ENCODE measurements at regions not wholly inside any gene's neighbourhood (a gene's known extent, or its start where the extent isn't known, plus 50 kb on each side); places are given as distances from the start of the nearest gene placed in this dataset.
"Not testable (repeated sequence)": the region's sequence is repeated elsewhere in the genome, so short reads cannot be mapped to it uniquely, and the experiment has no call there.

DNA sequence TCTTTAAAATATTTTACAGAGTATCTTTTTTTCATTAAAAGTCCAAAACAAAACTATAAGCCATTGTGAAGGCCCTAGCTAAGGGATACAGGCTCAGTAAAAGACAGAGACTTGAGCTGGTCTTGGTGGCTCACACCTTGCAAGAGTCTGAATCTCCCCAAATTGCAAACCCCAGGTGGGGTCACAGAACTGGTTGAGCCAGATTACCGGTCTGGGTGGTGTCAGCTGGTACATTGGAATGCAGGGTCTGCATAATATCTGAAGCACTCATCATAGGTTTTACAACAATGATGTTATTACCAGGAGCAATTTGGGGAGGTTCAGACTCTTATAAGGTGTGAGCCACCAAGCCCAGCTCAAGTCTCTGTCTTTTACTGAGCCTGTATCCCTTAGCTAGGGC, 201.2 kb upstream of the ARPP21 start:
- FAIRE-seq, result no peak
- no peak for DNase-seq (ENCODE audit: low spot score)

DNA sequence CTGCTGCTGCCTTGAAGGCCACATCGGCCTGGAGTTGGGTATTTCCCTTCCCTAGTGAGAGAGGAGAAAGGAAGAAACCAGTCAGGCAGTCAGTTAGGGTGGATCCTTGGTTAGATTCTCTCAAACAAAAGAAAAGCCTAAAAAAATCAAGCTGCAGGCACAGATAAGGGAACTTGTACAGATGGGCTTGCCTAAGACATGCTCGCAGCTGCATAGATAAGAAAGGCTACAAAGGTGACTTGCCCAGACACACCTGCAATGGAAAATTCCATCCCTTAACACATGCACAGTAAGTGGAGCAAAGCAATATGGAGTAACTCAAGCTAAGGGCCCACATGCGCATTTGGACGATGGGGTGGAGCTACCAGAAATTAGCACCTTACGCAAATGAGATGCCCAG, 199.7 kb upstream of the ARPP21 start:
- DNase-seq (ENCODE audit: low spot score), result no peak
- FAIRE-seq, result no peak

DNA sequence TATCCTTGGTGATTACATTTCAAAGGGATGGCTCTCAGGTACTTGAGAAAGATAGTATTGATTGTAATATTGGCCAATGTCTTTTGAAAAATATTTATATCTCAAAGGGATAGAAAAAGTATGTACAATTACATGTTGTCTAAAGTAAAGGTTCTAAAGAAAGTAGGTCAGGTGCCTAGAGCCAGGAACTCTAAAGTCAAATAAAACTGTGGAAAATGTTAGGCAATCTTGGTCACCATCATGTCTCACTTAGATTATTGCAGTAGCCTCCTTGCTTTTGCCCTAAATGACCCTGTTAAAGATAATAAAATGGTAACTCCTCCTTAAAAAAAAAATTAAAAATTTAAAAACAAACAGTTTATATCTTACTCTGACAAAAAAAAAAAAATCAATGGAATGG, 198.5 kb upstream of the ARPP21 start:
- FAIRE-seq (no peak), DNase-seq (ENCODE audit: low spot score) (no peak)

DNA sequence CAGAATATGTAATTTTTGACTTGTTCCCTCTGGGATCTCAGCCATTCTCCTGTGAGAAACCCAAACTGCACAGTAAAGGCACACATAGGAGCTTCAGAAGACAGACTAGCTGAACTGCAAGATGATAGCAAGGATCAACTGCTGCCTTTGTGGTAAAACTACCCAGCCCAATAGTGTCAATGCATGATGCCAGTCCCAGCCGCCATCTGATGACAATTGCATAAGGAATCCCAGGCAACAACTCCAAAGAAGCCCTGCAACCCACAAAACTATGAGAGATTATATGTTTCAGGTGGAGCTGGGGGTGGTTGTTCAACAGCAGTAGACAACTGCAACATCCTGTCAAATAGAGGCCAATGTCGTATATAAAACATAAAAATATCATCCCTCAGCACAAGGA, 192.4 kb upstream of the ARPP21 start:
- no peak for FAIRE-seq

DNA sequence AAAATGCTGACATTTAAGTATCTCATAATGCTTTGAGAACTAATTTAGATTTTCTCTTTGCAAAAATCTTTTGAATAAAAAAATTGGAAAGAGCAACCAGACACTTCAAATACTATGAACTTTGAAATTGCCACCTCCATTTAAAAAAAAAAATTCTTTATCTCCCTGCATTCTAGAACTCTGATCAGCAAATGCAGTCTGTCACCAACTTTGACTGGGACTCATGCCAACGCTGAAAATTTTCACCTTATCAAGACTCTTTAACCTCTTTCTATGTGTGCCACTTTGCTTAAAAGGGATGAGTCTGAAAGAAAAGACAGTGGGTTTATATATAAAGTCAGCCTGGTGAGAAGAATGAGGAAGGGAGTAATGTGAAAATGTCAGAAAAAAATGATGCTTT, 191.2 kb upstream of the ARPP21 start:
- no peak for FAIRE-seq
- no peak for DNase-seq (ENCODE audit: low spot score)

More for the DNA sequence above, 192.4 kb upstream of the ARPP21 start:
- no peak for DNase-seq (ENCODE audit: low spot score)

DNA sequence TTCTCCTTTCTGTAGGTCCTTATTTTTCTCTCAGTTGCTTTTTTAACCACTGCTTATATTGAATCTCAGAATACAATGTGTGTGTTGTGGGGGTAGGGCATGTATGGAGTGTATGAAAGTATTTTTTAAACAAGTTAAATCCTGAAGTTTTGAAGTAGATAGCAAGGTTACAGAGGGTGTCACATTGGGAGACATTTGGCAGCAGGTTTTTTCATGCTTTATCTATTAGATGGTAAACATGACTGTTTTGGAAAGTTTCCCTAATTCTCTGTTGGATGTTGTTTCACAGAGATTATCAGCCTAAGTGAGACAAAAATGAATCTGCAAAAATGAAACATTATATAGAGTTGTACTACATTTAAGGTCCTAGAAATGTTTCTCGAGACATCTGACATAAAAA, 190.6 kb upstream of the ARPP21 start:
- DNase-seq (ENCODE audit: low spot score) (no peak), FAIRE-seq (no peak)

DNA sequence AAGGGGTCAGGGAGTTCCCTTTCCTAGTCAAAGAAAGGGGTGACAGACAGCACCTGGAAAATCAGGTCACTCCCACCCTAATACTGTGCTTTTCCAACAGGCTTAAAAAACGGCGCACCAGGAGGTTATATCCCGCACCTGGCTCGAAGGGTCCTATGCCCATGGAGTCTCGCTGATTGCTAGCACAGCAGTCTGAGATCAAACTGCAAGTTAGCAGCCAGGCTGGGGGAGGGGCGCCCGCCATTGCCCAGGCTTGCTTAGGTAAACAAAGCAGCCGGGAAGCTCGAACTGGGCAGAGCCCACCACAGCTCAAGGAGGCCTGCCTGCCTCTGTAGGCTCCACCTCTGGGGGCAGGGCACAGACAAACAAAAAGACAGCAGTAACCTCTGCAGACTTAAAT, 184.5 kb upstream of the ARPP21 start:
- FAIRE-seq; DNase-seq (ENCODE audit: low spot score): not testable (repeated sequence)

DNA sequence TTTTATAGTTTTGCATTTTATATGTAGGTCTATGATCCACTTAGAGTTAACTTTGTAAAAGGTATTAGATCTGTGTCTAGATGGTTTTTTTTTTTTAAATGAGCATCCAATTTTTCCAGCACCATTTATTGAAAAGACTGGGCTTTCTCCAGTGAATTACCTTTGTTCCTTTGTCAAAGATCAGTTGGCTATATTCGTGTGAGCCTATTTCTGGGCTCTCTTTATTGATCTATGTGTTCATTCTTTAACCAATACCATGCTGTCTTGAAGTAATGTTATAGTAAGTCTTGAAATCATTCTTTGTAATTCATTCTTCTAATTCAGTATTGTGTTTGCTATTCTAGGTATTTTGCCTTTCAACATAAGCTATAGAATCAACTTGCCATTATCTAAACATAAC, 165.4 kb upstream of the ARPP21 start:
- DNase-seq (ENCODE audit: low spot score) (no peak), FAIRE-seq (no peak)

DNA sequence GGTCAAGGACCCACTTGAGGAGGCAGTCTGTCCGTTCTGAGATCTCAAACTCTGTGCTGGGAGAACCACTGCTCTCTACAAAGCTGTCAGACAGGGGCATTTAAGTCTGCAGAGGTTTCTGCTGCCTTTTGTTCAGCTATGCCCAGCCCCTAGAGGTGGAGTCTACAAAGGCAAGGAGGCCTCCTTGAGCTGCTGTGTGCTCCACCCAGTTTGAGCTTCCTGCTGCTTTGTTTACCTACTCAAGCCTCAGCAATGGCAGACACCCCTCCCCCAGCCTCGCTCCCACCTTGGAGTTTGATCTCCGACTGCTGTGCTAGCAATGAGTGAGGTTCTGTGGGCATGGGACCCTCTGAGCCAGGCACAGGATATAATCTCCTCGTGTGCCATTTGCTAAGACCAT, 156.8 kb upstream of the ARPP21 start:
- not testable (repeated sequence) for DNase-seq (ENCODE audit: low spot score); FAIRE-seq

DNA sequence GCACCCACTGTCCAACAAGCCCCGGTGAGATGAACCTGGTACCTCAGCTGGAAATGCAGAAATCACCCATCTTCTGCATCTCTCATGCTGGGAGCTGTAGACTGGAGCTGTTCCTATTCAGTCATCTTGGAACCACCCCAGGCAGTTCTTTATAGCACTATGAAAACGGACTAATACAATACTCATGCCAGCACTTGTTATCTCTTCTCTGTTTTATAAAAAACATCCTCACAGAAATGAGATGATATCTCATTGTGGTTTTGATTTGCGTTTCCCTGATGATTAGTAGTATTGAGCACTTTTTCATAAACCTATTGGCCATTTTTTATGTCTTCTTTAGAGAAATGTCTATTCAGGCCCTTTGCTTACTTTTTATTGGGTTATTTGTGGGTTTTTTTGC, 156.2 kb upstream of the ARPP21 start:
- no peak for FAIRE-seq

DNA sequence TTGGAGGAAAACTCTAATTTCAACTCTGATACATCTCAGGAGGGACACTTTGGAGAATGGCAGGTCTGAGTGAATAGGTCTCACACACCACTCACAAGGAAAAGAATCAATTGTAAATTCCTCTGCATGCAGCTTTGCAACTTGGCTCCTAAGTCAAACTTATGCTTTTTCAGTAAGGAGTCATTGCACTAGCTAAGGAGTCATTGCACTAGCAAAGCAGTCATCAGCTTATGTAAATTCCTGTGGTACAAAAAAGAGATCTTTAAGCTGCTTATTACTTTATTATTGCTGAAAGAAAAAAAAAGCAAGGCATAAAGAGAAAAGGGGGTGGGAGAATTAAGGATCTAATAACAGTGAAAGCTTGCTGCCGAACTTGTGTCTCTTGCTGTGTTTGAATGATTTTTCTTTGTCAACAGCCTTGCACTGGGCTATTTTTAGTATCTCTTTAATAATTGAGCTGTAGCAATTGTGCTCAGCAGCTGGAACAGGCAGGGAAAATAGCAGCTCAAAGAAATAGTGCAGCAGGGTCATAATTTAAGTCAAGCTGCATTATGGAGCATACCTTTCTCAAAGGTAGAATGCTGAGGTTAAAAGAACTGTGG, 154.3 kb upstream of the ARPP21 start:
- DNase-seq (ENCODE audit: low spot score), result no peak
- FAIRE-seq, result no peak

More for the DNA sequence above, 156.2 kb upstream of the ARPP21 start:
- DNase-seq (ENCODE audit: low spot score), result no peak

DNA sequence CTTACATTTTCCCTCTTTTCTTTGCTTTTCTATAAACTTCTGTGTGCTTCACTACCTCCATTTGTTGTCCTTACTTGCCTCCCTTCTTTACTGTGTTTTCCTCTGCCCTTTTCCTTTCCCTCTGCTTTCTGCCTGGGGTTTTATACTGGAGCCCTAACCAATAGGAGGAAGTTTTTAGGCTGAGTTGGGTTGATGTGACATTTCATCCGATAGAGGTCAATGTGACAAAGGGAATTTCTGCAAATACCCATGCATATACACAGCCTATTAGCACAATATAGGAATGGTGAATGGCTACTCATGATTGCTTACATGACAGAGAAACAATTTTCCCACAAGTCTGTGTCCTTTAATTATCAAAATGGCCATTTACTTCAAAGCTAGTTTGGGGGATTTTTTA, 153.0 kb upstream of the ARPP21 start:
- no peak for FAIRE-seq
- no peak for DNase-seq (ENCODE audit: low spot score)

DNA sequence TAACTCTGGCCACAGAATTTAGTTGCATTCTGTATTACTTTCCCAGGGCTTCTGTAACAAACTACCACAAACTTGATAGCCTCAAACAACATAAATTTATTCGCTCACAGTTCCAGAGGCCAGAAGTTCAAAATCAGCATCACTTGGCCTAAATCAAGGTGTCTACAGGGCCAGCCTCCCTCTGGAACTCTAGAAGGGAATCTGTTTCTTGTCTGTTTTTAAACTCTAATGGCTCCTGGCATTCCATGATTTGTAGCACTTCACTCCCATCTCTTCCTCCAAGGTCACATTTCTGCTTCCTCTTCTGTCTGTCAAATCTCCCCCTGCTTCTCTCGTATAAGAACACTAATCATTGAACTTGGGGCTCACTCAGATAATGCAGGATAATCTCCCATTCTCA, 151.9 kb upstream of the ARPP21 start:
- FAIRE-seq (no peak), DNase-seq (ENCODE audit: low spot score) (no peak)

DNA sequence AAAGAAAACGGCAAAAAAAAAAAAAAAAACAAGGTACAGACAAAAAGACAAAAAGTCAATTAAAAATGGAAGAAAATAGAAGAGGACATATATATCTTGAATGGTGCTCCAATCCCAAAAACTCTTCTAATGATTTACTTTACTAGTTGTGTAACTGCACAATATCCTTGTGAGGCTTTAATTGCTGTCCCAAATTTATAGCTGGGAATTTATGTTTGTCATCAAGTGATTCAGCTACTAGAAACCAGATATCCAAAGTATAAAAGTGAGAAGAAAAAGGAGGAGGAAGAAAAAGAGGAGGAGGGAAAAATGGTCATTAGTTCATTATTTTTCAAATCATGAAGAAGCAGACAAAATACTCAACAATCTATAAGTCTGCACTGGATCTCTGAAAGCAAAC, 150.8 kb upstream of the ARPP21 start:
- DNase-seq (ENCODE audit: low spot score) (no peak), FAIRE-seq (no peak)

DNA sequence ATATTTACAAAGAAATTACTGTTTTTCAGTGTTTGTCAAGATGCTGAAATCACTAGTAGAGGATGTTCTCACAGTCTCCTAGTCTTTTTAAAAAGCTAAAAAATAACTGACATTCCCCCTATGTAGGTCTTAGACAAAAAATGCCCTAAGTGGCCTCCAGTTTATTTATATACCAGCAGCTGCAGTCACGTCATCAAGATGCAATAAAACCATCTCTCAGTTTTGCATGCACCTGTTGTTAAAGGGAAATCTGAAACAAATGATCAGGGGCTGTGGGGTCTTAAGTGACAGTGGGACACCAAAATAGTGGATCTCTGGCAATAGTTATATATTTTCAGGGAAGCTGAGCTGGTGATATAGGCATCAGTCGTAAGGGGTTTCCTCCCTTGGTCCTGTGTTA, 146.5 kb upstream of the ARPP21 start:
- FAIRE-seq, result no peak
- DNase-seq (ENCODE audit: low spot score), result no peak

DNA sequence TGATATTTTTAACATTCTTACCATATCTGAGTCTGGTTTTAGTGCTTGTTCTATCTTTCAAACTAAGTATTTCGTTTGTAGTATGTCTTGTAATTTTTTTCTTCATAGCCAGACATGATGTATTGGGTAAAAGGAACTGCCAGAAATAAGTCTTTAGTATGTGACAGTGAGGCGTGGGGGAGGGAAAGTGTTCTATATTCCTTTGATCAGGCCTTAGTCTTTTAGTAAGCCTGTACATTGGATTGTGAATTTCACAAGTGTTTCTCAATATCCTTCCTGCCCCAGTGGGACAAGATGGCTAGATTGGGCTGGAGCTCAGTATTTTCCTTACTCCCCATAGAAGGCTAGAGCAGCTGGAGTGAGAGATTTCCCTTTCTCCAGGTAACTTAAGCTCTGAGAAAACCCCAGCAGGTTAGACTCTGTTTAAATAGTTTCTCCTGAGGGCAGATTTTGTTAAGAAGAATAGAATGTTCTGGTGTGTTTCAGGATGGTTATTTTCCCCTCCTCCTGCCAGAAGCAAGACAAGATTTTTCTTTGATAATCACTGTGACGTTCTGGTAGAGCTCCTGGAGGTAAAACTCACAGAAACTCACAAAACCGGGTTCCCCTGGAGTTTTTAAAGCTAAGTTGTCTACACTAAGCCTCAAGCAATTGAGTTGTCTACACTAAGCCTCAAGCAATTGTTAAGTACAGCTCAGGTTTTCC, 140.7 kb upstream of the ARPP21 start:
- DNase-seq (ENCODE audit: low spot score), result no peak
- FAIRE-seq, result no peak

DNA sequence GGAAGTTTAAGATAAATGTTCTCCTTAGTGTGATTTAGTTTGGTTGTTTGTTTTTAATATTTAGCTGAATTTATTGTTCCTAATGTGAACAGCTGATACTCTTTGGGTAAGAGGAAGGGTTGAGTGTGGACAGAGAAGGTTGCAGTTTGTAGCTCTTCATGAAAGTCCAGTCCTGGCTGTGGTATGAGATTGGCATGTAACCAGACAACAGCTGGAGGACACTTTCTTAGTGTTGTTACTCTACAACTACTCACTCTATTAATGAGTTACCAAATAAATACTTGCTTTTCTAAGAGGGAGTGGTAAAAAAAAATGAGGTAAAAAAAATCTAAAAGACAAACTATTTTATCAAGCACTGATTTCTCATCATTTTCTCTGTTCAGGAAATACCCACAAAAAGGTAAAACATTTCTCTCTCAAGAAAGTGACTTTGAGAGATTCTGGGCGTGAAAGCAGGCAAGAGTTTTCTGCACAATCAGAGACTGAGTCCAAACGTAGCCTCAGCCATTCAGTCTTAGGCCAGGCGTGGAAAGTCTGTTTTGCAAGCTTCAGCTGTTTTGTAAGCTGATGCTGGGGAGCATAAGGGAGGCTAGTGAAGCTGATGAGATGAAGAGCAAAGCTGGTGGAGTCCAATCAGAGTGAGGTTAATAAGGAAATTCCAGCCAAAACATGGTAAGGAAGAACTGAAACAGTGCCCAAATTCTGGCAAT, 138.5 kb upstream of the ARPP21 start:
- FAIRE-seq, result peak; percentile 25
- no peak for DNase-seq (ENCODE audit: low spot score)

DNA sequence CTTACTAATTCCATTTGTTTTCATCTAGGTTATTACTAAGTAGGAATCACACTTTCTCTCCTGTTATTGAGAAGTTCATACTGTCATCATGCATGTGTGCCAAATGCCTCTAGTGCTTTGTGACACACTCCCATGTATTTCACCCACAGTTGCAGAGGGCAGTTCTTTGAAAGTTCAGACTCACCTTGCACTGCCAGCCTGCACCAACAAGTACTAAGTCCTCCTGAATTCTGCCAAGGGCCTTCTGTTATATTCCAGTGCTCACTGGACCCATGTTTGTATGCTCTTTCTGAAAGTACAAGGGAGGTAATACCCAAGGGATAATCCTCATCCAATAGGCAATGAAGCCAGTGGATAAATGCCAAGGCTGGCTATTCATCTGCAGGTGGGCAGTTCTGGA, 136.6 kb upstream of the ARPP21 start:
- FAIRE-seq (no peak), DNase-seq (ENCODE audit: low spot score) (no peak)

DNA sequence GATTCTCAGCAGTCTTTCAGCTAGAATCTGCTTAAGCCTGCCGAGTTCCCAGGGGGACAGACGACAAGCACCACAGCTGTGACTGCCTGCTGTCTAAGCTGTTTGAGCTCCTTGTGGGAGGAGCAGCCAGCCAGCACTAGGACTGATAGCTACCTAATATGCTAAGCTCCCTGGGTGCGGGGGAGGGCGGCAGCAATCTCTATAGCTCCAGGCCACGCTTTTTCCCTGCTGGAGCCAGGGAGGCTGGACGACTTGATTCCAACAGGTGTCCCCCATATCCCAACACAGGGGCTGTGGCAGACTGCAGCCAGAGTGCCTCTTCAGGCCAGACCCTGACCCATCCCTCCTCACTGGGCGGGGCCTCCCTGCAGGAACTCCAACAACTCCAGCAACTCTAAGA, 134.1 kb upstream of the ARPP21 start:
- DNase-seq (ENCODE audit: low spot score) (no peak), FAIRE-seq (no peak)

DNA sequence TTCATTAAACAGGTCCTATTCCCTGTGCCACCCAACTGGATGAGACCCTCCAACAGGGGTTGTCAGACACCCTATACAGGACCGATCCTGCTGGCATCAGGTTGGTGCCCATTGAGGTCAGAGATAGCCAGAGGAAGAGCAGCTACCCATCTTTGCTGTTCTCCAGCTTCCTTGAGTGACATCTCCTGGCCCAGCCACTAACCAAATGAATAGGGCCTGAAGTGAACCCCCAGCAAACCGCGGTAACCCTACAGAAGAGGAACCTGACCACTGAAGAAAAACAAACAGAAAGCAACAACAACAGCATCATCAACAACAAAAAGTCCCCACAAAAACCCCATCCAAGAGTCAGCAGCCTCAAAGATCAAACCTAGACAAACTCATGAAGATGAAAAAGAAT, 133.6 kb upstream of the ARPP21 start:
- no peak for DNase-seq (ENCODE audit: low spot score)
- no peak for FAIRE-seq

DNA sequence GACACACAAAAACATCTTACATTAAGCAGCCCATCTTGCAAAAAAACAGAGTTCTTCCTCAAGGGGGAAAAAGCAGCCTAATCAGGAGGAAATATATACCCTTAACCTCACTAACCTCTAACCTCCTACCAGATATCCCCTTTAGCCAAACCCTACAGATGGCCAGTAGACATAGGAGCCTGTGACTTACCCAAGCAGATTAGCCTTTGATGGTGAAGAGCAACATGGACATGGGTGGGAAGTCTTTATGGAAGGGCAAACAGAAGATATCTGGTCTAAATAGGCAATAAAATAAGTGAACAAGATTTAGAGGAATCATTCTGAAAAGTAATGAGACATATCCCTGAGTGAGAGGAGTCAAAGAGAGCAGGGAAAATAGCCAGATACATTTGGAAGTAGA, 119.4 kb upstream of the ARPP21 start:
- FAIRE-seq, result no peak

DNA sequence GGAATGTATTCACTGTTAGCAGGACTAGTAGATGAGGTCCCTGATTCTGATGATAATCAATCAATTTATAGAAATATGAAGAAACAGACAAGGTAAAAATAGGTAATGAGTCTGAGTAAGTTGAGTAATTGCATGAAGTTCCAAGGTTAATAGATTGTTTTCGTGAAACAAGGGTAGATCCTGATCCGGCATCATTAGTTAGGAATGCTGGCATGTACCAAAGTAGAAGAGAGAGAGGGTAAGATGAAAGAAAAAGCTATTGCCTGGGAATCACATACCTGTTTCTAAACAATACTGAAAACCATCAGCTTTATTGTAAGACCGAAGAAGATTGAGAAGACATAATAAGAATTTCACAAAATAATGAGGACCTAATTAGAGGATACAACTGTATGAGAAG, 118.1 kb upstream of the ARPP21 start:
- FAIRE-seq (no peak), DNase-seq (ENCODE audit: low spot score) (no peak)

More for the DNA sequence above, 119.4 kb upstream of the ARPP21 start:
- no peak for DNase-seq (ENCODE audit: low spot score)

DNA sequence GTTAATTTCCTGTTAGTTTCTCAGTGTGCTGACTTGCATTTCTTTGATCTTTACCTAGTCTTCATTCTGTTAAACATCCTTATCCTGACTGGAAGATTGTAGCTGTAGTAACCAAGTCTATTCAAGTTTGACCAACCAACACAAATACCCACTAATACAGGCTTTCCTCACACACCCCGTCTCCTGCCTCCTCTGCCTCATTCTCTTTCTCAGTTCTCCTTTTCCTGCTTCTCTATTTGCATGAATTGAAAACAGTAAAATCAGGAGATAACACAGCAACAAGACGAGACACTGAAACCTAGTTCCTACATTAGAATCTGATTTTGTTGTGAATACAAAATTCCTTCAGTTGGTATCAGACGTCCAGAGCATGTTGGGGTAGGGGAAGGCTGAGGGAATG, 116.9 kb upstream of the ARPP21 start:
- DNase-seq (ENCODE audit: low spot score), result no peak
- FAIRE-seq, result no peak

All from RCC 7860 (cell line).